ENCODE measurements at regions not wholly inside any gene's neighbourhood (a gene's known extent, or its start where the extent isn't known, plus 50 kb on each side); places are given as distances from the start of the nearest gene placed in this dataset.

- ChIA-PET RAD21 (ENCODE audit: low non-redundant PET in 1 of 2, low total read pairs in 2 of 2, uncharacterized antibody in 2 of 2, unreplicated experiment in 2 of 2) (no interaction called here), CTCF (no interaction called here), POLR2A (no interaction called here)
- Histone ChIP-seq H3K9me3 (ENCODE audit: control insufficient read depth in 1 of 2, insufficient read depth in 1 of 2, low read depth in 1 of 2, low read length in 2 of 2) (no peaks in the 10 kb centered on the region), H3K27ac (ENCODE audit: low read depth, low read length) (no peak overlapping the region), H3K9me2 (ENCODE audit: insufficient read depth) (no peaks in the 10 kb centered on the region), H3K27me3 (ENCODE audit: insufficient read depth, low read length) (no peaks in the 10 kb centered on the region), H3K9ac (ENCODE audit: low read length) (no peak overlapping the region), H3K4me2 (ENCODE audit: low read length) (no peak overlapping the region), H4K20me1 (ENCODE audit: insufficient read depth) (no peaks in the 10 kb centered on the region), H2AFZ (ENCODE audit: low read depth, low read length, poor library complexity, severe bottlenecking) (no peak overlapping the region), H3K4me1 (ENCODE audit: control insufficient read depth in 1 of 2, insufficient read depth in 2 of 2, low read length in 2 of 2) (no peaks in the 10 kb centered on the region), H3K79me2 (ENCODE audit: insufficient read depth, low read length) (no peaks in the 10 kb centered on the region), H3K36me3 (ENCODE audit: control insufficient read depth in 1 of 2, insufficient read depth in 2 of 2, low read length in 2 of 2) (no peaks in the 10 kb centered on the region), H3K4me3 (replicated peaks in 1 of 2; ENCODE audit: low read depth in 1 of 2, low read length in 2 of 2) (no peak overlapping the region)
- intact Hi-C loops (cut with micrococcal nuclease), result no loop called here
- ATAC-seq (no peak), DNase-seq (ENCODE audit: low read depth, low spot score) (no peak)
- TF ChIP-seq EZH2phosphoT487 (IDR thresholded peaks at IDR 0.05; ENCODE audit: borderline replicate concordance), result no peak
- TF ChIP-seq CEBPB (IDR thresholded peaks at IDR 0.05; ENCODE audit: low read depth), result no peak
- no peak for TF ChIP-seq ATF3 (IDR thresholded peaks at IDR 0.05)
- no peak for TF ChIP-seq CTCF (IDR thresholded peaks at IDR 0.05 in 2 of 3, conservative IDR thresholded peaks at IDR 0.05 in 1 of 3; ENCODE audit: borderline replicate concordance in 1 of 3, insufficient read depth in 1 of 3, low read depth in 2 of 3, low read length in 2 of 3)
- TF ChIP-seq SP1 (IDR thresholded peaks at IDR 0.05; ENCODE audit: low read depth), result no peak
- no peak for TF ChIP-seq ZBTB33 (IDR thresholded peaks at IDR 0.05; ENCODE audit: extremely low read depth, insufficient replicate concordance, low read length)
- TF ChIP-seq REST (IDR thresholded peaks at IDR 0.05; ENCODE audit: low read depth), result no peak
- no peak for TF ChIP-seq TCF7L2 (IDR thresholded peaks at IDR 0.05; ENCODE audit: borderline replicate concordance, extremely low read depth, insufficient read depth, insufficient read length)
- TF ChIP-seq YY1 (IDR thresholded peaks at IDR 0.05; ENCODE audit: extremely low read depth, insufficient replicate concordance, low read depth, low read length), result no peak
- TF ChIP-seq MAX (IDR thresholded peaks at IDR 0.05), result no peak
- no peak for TF ChIP-seq FOSL1 (IDR thresholded peaks at IDR 0.05; ENCODE audit: low read depth)
- TF ChIP-seq RAD21 (IDR thresholded peaks at IDR 0.05; ENCODE audit: low read depth), result no peak
- no peak for TF ChIP-seq SIN3A (IDR thresholded peaks at IDR 0.05; ENCODE audit: low read depth)
- no peak for TF ChIP-seq SRF (IDR thresholded peaks at IDR 0.05; ENCODE audit: low read depth)
- no peak for TF ChIP-seq POLR2AphosphoS5 (IDR thresholded peaks at IDR 0.05; ENCODE audit: low read depth, low read length)
- no peak for TF ChIP-seq EGR1 (IDR thresholded peaks at IDR 0.05; ENCODE audit: low read depth)
- no peak for TF ChIP-seq ELF1 (IDR thresholded peaks at IDR 0.05; ENCODE audit: borderline replicate concordance, low read depth)
- no peak for TF ChIP-seq ZNF274 (IDR thresholded peaks at IDR 0.05; ENCODE audit: low read depth, low read length)
- TF ChIP-seq EZH2 (IDR thresholded peaks at IDR 0.05), result no peak
- no peak for TF ChIP-seq ZFX (IDR thresholded peaks at IDR 0.05)
- no TSS peak for BruUV-seq (replicated peaks)
Observed at GRCh38 chrX:81412428-81412827, 210.5 kb downstream of the SH3BGRL start.

Measured in HCT116 (cell line).